ENCODE measurements at regions not wholly inside any gene's neighbourhood (a gene's known extent, or its start where the extent isn't known, plus 50 kb on each side); places are given as distances from the start of the nearest gene placed in this dataset.

DNA sequence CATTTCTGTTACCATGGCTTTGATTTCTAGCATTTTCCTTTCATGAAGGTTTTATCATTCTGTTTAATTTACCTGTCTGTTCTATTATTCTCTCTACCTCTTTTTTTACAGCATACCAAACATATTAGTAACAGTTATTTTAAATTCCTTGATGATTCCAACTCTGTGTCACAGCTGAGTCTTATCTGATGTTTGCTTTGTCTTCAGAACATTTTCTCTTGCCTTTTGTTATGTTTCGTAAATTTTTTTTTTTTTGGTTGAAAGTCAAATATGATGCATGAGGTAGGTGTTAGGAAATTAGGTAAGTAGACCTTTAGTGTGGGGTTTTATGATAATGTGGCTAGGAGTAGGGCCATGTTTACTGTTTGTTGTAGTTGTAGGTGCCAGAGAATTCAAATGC is 496.4 kb downstream of the FOXG1 start:
- Mint-ChIP-seq H3K4me3 (no peak overlapping the region), H3K4me1 (no peaks in the 10 kb centered on the region), H3K36me3 (no peaks in the 10 kb centered on the region), H3K9me3 (peaks cover 0 to 3% (median 0%) of the 10 kb centered on the region in 7 donors), H3K27ac (no peak overlapping the region), H3K27me3 (ENCODE audit: low read depth in 3 of 3) (peaks cover 0 to 2% (median 0%) of the 10 kb centered on the region in 3 donors)
- no peak overlapping the region for H3K4me2 ChIP-seq (replicated peaks; ENCODE audit: extremely low read depth, low read length, poor library complexity, severe bottlenecking)
- H3K4me3 ChIP-seq (replicated peaks in 1 of 3; ENCODE audit: low read depth in 2 of 3, low read length in 3 of 3): no peak overlapping the region
- intact Hi-C loops (cut with micrococcal nuclease): no loop called here
- no peaks in the 10 kb centered on the region for H3K9me3 ChIP-seq (replicated peaks in 1 of 2; ENCODE audit: control insufficient read depth in 1 of 2, insufficient read depth in 1 of 2, low read length in 2 of 2)
- TF ChIP-seq, protein P1, sequence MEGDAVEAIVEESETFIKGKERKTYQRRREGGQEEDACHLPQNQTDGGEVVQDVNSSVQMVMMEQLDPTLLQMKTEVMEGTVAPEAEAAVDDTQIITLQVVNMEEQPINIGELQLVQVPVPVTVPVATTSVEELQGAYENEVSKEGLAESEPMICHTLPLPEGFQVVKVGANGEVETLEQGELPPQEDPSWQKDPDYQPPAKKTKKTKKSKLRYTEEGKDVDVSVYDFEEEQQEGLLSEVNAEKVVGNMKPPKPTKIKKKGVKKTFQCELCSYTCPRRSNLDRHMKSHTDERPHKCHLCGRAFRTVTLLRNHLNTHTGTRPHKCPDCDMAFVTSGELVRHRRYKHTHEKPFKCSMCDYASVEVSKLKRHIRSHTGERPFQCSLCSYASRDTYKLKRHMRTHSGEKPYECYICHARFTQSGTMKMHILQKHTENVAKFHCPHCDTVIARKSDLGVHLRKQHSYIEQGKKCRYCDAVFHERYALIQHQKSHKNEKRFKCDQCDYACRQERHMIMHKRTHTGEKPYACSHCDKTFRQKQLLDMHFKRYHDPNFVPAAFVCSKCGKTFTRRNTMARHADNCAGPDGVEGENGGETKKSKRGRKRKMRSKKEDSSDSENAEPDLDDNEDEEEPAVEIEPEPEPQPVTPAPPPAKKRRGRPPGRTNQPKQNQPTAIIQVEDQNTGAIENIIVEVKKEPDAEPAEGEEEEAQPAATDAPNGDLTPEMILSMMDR (IDR thresholded peaks at IDR 0.05): no peak
- H4K20me1 ChIP-seq (ENCODE audit: insufficient read depth, low read length): no peaks in the 10 kb centered on the region
- no peak for DNase-seq
- H2AFZ ChIP-seq (ENCODE audit: insufficient read depth, low read depth, low read length, poor library complexity, severe bottlenecking): no peak overlapping the region
- H3K4me1 ChIP-seq (ENCODE audit: control insufficient read depth in 1 of 2, insufficient read depth in 2 of 2, low read length in 2 of 2): no peaks in the 10 kb centered on the region
- no peaks in the 10 kb centered on the region for H3K27me3 ChIP-seq (ENCODE audit: control insufficient read depth in 2 of 2, insufficient read depth in 2 of 2, low read length in 2 of 2)
- H3K79me2 ChIP-seq (ENCODE audit: insufficient read depth, low read length): no peaks in the 10 kb centered on the region
- no peak overlapping the region for H3K27ac ChIP-seq (ENCODE audit: low read depth in 1 of 2, low read length in 2 of 2)
- WGBS (ENCODE audit: insufficient coverage): no CpG with 5 or more reads among the region's 1 CpG
- H3K9ac ChIP-seq (ENCODE audit: insufficient read depth, low read length, poor library complexity, severe bottlenecking): no peak overlapping the region
- no peaks in the 10 kb centered on the region for H3K36me3 ChIP-seq (replicated peaks in 1 of 2; ENCODE audit: control insufficient read depth in 1 of 2, insufficient read depth in 2 of 2, low read length in 2 of 2)

DNA sequence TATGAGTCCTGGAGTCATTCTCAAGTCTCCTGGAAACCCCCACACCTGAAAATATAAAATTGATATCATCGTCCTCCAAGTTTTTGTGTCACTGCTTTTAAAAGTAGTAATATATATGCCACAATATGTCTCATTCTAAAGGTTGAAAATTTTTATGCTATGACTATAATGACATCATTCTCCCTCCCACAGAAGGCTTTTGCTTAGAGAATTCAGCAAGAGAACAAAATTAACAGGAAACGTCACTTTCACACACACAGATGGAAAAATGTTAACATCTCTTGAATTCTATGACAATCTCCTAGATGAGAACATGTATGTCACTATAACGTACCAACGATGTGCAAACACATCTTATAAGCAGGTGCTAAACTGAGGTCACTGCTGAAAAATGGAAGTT is 498.3 kb downstream of the FOXG1 start:
- TF ChIP-seq, protein P1 (IDR thresholded peaks at IDR 0.05): no peak
- no peaks in the 10 kb centered on the region for H3K36me3 Mint-ChIP-seq
- Histone ChIP-seq H2AFZ (ENCODE audit: insufficient read depth, low read depth, low read length, poor library complexity, severe bottlenecking) (no peak overlapping the region), H4K20me1 (ENCODE audit: insufficient read depth, low read length) (no peaks in the 10 kb centered on the region), H3K4me1 (ENCODE audit: control insufficient read depth in 1 of 2, insufficient read depth in 2 of 2, low read length in 2 of 2) (no peaks in the 10 kb centered on the region), H3K9me3 (replicated peaks in 1 of 2; ENCODE audit: control insufficient read depth in 1 of 2, insufficient read depth in 1 of 2, low read length in 2 of 2) (no peaks in the 10 kb centered on the region), H3K36me3 (replicated peaks in 1 of 2; ENCODE audit: control insufficient read depth in 1 of 2, insufficient read depth in 2 of 2, low read length in 2 of 2) (no peaks in the 10 kb centered on the region), H3K4me3 (replicated peaks in 1 of 3; ENCODE audit: low read depth in 2 of 3, low read length in 3 of 3) (no peak overlapping the region), H3K79me2 (ENCODE audit: insufficient read depth, low read length) (no peaks in the 10 kb centered on the region), H3K4me2 (replicated peaks; ENCODE audit: extremely low read depth, low read length, poor library complexity, severe bottlenecking) (no peak overlapping the region), H3K27me3 (ENCODE audit: control insufficient read depth in 2 of 2, insufficient read depth in 2 of 2, low read length in 2 of 2) (no peaks in the 10 kb centered on the region), H3K9ac (ENCODE audit: insufficient read depth, low read length, poor library complexity, severe bottlenecking) (no peak overlapping the region), H3K27ac (ENCODE audit: low read depth in 1 of 2, low read length in 2 of 2) (no peak overlapping the region)
- no peak for DNase-seq
- H3K27ac Mint-ChIP-seq: no peak overlapping the region
- intact Hi-C loops (cut with micrococcal nuclease): no loop called here
- WGBS (ENCODE audit: insufficient coverage): no CpG with 5 or more reads among the region's 4 CpGs
- H3K4me3 Mint-ChIP-seq: no peak overlapping the region
- H3K4me1 Mint-ChIP-seq: no peaks in the 10 kb centered on the region
- peaks cover 0 to 3% (median 0%) of the 10 kb centered on the region in 7 donors for H3K9me3 Mint-ChIP-seq
- peaks cover 0 to 2% (median 0%) of the 10 kb centered on the region in 3 donors for H3K27me3 Mint-ChIP-seq (ENCODE audit: low read depth in 3 of 3)
